ENCODE measurements at regions not wholly inside any gene's neighbourhood (a gene's known extent, or its start where the extent isn't known, plus 50 kb on each side); places are given as distances from the start of the nearest gene placed in this dataset.

- TF ChIP-seq CTCF (conservative IDR thresholded peaks at IDR 0.05; ENCODE audit: low read depth in 2 of 2), result no peak
- TF ChIP-seq CREB1 (CRISPR knock-in tag; IDR thresholded peaks at IDR 0.05; ENCODE audit: low read depth), result no peak
These were observed 87.4 kb upstream of the RBMS1 start (continued) for GRCh38 chr2:160581035-160581434.

GRCh38 chr2:160581448-160581847, 87.8 kb upstream of the RBMS1 start:
- Histone ChIP-seq H3F3A (replicated peaks; ENCODE audit: low read depth) (no peaks in the 10 kb centered on the region), H3K4me1 (ENCODE audit: insufficient read depth) (peaks cover 21% of the 10 kb centered on the region), H3K4me2 (peak overlapping the region; percentile 42; the same call in 1 of the 2 replicates), H3K27me3 (ENCODE audit: insufficient read depth) (no peaks in the 10 kb centered on the region), H3K36me3 (ENCODE audit: insufficient read depth) (peaks cover 6% of the 10 kb centered on the region; the same call in 1 of the 2 replicates), H3K79me2 (replicated peaks; ENCODE audit: insufficient read depth) (no peaks in the 10 kb centered on the region), H3K27ac (ENCODE audit: low read depth) (no peak overlapping the region), H4K20me1 (replicated peaks; ENCODE audit: insufficient read depth) (no peaks in the 10 kb centered on the region), H2AFZ (no peak overlapping the region), H3K4me3 (no peak overlapping the region), H3K9me2 (ENCODE audit: insufficient read depth) (peaks cover 4% of the 10 kb centered on the region; the same call in 1 of the 2 replicates)
- DNase-seq (ENCODE audit: low spot score) (peak; percentile 68), ATAC-seq (peak; percentile 87)
- no peak overlapping the region for H3K4me3 Mint-ChIP-seq
- peaks cover 33% of the 10 kb centered on the region for H3K4me1 Mint-ChIP-seq
- TF ChIP-seq CTCF (conservative IDR thresholded peaks at IDR 0.05; ENCODE audit: low read depth in 2 of 2), result peak; percentile 59 to 66
- TF ChIP-seq ETS1 (IDR thresholded peaks at IDR 0.05), result no peak
- no peaks in the 10 kb centered on the region for H3K27me3 Mint-ChIP-seq (ENCODE audit: insufficient read depth, low read depth, poor library complexity)
- H3K36me3 Mint-ChIP-seq (ENCODE audit: low read depth), result no peaks in the 10 kb centered on the region; the same call in 1 of the 3 replicates
- H3K27ac Mint-ChIP-seq, result no peak overlapping the region
- H3K9me3 Mint-ChIP-seq, result no peaks in the 10 kb centered on the region; the same call in 1 of the 3 replicates

- Histone ChIP-seq H3K27me3 (ENCODE audit: insufficient read depth) (no peaks in the 10 kb centered on the region), H3K27ac (ENCODE audit: low read depth) (peak overlapping the region; percentile 57), H2AFZ (no peak overlapping the region), H3K79me2 (replicated peaks; ENCODE audit: insufficient read depth) (no peaks in the 10 kb centered on the region), H3K9me2 (ENCODE audit: insufficient read depth) (peaks cover 4% of the 10 kb centered on the region; the same call in 1 of the 2 replicates), H3K4me3 (no peak overlapping the region), H3F3A (replicated peaks; ENCODE audit: low read depth) (no peaks in the 10 kb centered on the region), H3K4me1 (ENCODE audit: insufficient read depth) (peaks cover 21% of the 10 kb centered on the region), H3K4me2 (peak overlapping the region; percentile 42), H4K20me1 (replicated peaks; ENCODE audit: insufficient read depth) (no peaks in the 10 kb centered on the region), H3K36me3 (ENCODE audit: insufficient read depth) (peaks cover 6% of the 10 kb centered on the region; the same call in 1 of the 2 replicates)
- Mint-ChIP-seq H3K9me3 (no peaks in the 10 kb centered on the region; the same call in 2 of the 3 replicates), H3K36me3 (ENCODE audit: low read depth) (no peaks in the 10 kb centered on the region; the same call in 1 of the 3 replicates), H3K4me3 (no peak overlapping the region), H3K27ac (no peak overlapping the region), H3K27me3 (ENCODE audit: insufficient read depth, low read depth, poor library complexity) (no peaks in the 10 kb centered on the region), H3K4me1 (peaks cover 37% of the 10 kb centered on the region)
- no peak for TF ChIP-seq POLR2AphosphoS5 (IDR thresholded peaks at IDR 0.05; ENCODE audit: low read depth)
- DNase-seq (ENCODE audit: low spot score) (peak; percentile 19), ATAC-seq (no peak; the same call in 1 of the 3 replicates)
These were observed 88.5 kb upstream of the RBMS1 start for GRCh38 chr2:160582081-160582480.
